A673 (cell line): ENCODE measurements at regions not wholly inside any gene's neighbourhood (a gene's known extent, or its start where the extent isn't known, plus 50 kb on each side); places are given as distances from the start of the nearest gene placed in this dataset.

Experiments used
- BruUV-seq: library from RNA; stranded (reverse); fragments of 400-500 nt; replicated peaks from 2 replicates; lab custom pipeline; 2021; lab: Mats Ljungman, UMichigan
- CTCF ChIA-PET: fragments of 300-600 bp; sonication (Branson Sonifier 250); formaldehyde crosslinking; loops from one replicate; lab custom pipeline; 2022; ENCODE audit warnings: antibody characterized with exemption; lab: Charles Lee
- POLR2A ChIA-PET: fragments of 300-600 bp; sonication (Branson Sonifier 250); formaldehyde crosslinking; loops from one replicate; lab custom pipeline; 2022; ENCODE audit warnings: antibody characterized with exemption; ENCODE audit not compliant: low non-redundant PET; lab: Charles Lee
- DNase-seq: peaks from one replicate; pipeline ENCODE4 v3.0.0-alpha.2; 2015; ENCODE audit warnings: low spot score
- H3K27ac ChIP-seq: fragments of 200-600 bp; sonication (generic); 2 replicates; pipeline ENCODE4 v1.5.1; 2016; ENCODE audit warnings: mixed run types, low read depth, mild to moderate bottlenecking, mixed read lengths, antibody characterized with exemption, low read length; ENCODE audit not compliant: poor library complexity, severe bottlenecking
- H3K27me3 ChIP-seq: fragments of 200-600 bp; sonication (generic); replicated peaks from 2 replicates; pipeline ENCODE4 v1.6.1; 2017; ENCODE audit warnings: mixed run types, low read depth, mild to moderate bottlenecking, mixed read lengths, antibody characterized with exemption, low read length; ENCODE audit not compliant: insufficient read depth, poor library complexity
- H3K36me3 ChIP-seq: fragments of 200-600 bp; sonication (generic); 2 replicates; pipeline ENCODE4 v1.6.1; 2016; ENCODE audit warnings: mixed run types, mild to moderate bottlenecking, mixed read lengths, antibody characterized with exemption, low read length; ENCODE audit not compliant: insufficient read depth, poor library complexity, severe bottlenecking
- H3K4me1 ChIP-seq: fragments of 200-600 bp; sonication (generic); 2 replicates; pipeline ENCODE4 v1.6.1; 2017; ENCODE audit warnings: mixed run types, mild to moderate bottlenecking, mixed read lengths, antibody characterized with exemption, low read length; ENCODE audit not compliant: insufficient read depth, poor library complexity, severe bottlenecking
- H3K4me3 ChIP-seq: fragments of 200-600 bp; sonication (generic); 2 replicates; pipeline ENCODE4 v1.5.1; 2016; ENCODE audit warnings: low read depth, mixed run types, mild to moderate bottlenecking, mixed read lengths, low read length; ENCODE audit not compliant: poor library complexity, severe bottlenecking
- H3K9me3 ChIP-seq: fragments of 200-600 bp; sonication (generic); 2 replicates; pipeline ENCODE4 v1.6.1; 2016; ENCODE audit warnings: mixed run types, low read depth, mild to moderate bottlenecking, mixed read lengths, antibody characterized with exemption, low read length; ENCODE audit not compliant: poor library complexity, severe bottlenecking
- EZH2 ChIP-seq: fragments of 200-600 bp; sonication (generic); IDR thresholded peaks from 2 replicates; pipeline ENCODE4 v1.6.1; 2017; ENCODE audit warnings: borderline replicate concordance, low read depth, mild to moderate bottlenecking, mixed read lengths, antibody characterized with exemption, low read length; ENCODE audit not compliant: poor library complexity, severe bottlenecking
- intact Hi-C: fragments of 100-400 bp; cut with micrococcal nuclease; formaldehyde crosslinking; loops from one replicate; pipeline ENCODE4 v1.10.0; 2022; ENCODE audit not compliant: unreplicated experiment
- TF ChIP-seq, protein P1 (sequence below): fragments of 300-800, 200-600 bp; sonication (generic); conservative IDR thresholded peaks from 2 replicates; pipeline ENCODE4 v1.5.1; 2017; ENCODE audit warnings: low read depth, mild to moderate bottlenecking, antibody characterized with exemption, low read length, moderate library complexity, mixed read lengths

DNA sequence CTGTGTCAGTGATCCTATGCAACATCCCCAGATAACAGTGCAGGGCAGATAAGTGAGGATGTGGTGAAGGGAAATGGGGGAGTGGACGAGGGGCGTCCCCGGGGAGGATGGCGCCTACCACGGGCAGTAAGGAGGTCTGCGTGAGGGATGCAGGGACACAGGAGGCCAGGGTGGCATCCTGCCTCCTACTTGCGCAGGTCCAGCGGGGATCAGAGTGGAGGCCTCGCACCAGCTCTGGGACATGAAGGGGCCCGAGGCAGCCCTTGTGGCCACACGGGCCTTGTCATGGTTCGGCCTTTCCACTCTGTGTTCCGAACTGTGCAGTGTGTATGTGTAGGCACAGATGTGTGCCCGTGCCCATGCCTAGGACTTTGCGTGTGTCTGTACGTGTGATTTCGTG is 1227.5 kb downstream of the BRD1 start:
- POLR2A ChIA-PET: no interaction called here
- no TSS peak for BruUV-seq
- no peak for TF ChIP-seq EZH2
- TF ChIP-seq, protein P1, sequence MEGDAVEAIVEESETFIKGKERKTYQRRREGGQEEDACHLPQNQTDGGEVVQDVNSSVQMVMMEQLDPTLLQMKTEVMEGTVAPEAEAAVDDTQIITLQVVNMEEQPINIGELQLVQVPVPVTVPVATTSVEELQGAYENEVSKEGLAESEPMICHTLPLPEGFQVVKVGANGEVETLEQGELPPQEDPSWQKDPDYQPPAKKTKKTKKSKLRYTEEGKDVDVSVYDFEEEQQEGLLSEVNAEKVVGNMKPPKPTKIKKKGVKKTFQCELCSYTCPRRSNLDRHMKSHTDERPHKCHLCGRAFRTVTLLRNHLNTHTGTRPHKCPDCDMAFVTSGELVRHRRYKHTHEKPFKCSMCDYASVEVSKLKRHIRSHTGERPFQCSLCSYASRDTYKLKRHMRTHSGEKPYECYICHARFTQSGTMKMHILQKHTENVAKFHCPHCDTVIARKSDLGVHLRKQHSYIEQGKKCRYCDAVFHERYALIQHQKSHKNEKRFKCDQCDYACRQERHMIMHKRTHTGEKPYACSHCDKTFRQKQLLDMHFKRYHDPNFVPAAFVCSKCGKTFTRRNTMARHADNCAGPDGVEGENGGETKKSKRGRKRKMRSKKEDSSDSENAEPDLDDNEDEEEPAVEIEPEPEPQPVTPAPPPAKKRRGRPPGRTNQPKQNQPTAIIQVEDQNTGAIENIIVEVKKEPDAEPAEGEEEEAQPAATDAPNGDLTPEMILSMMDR: no peak

DNA sequence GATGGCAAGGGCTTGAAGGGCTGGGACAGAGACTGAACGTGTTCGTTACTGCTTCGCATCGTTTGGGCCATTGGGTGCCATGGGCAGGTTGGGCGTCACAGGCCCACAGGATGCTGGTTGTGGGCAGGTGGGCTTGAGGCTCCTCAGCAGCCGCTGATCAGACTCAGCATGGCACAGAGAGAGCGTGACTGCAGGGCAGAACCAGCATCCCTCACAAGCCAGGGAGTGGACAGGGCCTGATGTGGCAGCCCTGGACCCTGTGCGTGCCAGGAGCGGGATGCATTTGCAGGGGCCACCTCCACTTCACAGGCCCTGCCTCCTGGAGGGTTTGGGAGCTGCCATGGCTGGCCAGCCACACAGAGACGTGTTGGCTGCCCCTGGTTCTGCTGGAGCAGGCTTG is 1228.3 kb downstream of the BRD1 start:
- Histone ChIP-seq H3K27me3 (no peaks in the 10 kb centered on the region), H3K36me3 (peaks cover 19% of the 10 kb centered on the region), H3K27ac (no peak overlapping the region), H3K4me3 (no peak overlapping the region), H3K4me1 (peaks cover 26% of the 10 kb centered on the region), H3K9me3 (no peaks in the 10 kb centered on the region)
- ChIA-PET POLR2A (no interaction called here), CTCF (no interaction called here)
- DNase-seq: no peak
- TF ChIP-seq, protein P1: no peak
- TF ChIP-seq EZH2: no peak
- intact Hi-C loops: no loop called here
- BruUV-seq: no TSS peak

More for the DNA sequence above, 1227.5 kb downstream of the BRD1 start:
- Histone ChIP-seq H3K4me1 (peaks cover 18% of the 10 kb centered on the region), H3K9me3 (no peaks in the 10 kb centered on the region), H3K36me3 (peaks cover 19% of the 10 kb centered on the region), H3K4me3 (no peak overlapping the region), H3K27me3 (no peaks in the 10 kb centered on the region), H3K27ac (no peak overlapping the region)
- CTCF ChIA-PET: no interaction called here
- intact Hi-C loops: no loop called here
- no peak for DNase-seq

DNA sequence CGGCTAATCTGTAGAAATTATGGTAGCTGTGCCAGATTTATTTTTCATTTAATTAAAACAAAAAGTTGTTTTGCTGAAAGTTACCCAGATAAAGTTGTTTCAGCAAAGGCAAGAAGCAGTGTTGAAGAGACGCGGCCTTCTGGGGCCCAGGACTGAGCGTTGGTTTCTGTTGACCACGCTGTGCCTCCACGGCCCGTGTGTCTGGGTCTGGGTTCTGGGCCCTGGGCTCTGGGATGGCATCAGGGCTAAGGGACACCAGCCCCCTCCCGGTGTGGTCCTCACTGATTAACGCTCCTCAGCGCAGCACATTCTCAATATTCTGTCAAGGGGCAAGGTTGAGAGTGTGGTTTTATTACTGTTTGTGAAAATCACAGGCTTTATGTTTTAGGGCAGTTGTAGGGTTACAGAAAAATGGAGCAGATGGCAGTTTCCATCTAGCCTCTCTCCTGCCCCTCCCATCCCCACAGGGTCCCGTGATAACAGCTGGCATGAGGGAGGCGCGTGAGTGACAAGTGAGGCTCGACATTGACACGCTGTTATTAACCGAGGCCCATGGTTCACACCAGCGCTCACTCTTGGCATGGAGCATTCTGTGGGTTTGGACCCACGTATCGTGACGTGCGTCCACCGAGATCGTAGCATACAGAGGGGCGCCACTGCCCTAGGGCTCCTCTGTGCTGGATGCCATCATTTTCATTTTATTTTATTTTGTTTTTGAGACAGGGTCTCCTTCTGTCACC is 1231.4 kb downstream of the BRD1 start:
- ChIA-PET CTCF (no interaction called here), POLR2A (no interaction called here)
- intact Hi-C loops: no loop called here
- BruUV-seq: no TSS peak
- Histone ChIP-seq H3K9me3 (no peaks in the 10 kb centered on the region), H3K27me3 (no peaks in the 10 kb centered on the region), H3K36me3 (peaks cover 19% of the 10 kb centered on the region), H3K4me1 (peaks cover 31% of the 10 kb centered on the region), H3K4me3 (no peak overlapping the region), H3K27ac (peak overlapping the region; percentile 63)
- TF ChIP-seq, protein P1: no peak
- TF ChIP-seq EZH2: no peak
- no peak for DNase-seq
